GM18909 (cell line): ENCODE measurements at regions not wholly inside any gene's neighbourhood (a gene's known extent, or its start where the extent isn't known, plus 50 kb on each side); places are given as distances from the start of the nearest gene placed in this dataset.

ENCODE experiments used
- ATAC-seq: cut with Tn5 transposase; IDR thresholded peaks from one replicate; pipeline ENCODE4 v1.9.1; 2021; ENCODE audit warnings: mild to moderate bottlenecking; ENCODE audit not compliant: unreplicated experiment, poor library complexity

GRCh38 chr12:82176026-82176425 lies 182.2 kb downstream of the CCDC59 start:
- ATAC-seq, result no peak

GRCh38 chr12:82174936-82175335 lies 183.3 kb downstream of the CCDC59 start:
- ATAC-seq, result no peak

GRCh38 chr12:82174383-82174782 lies 183.8 kb downstream of the CCDC59 start:
- no peak for ATAC-seq

- no peak for ATAC-seq
These were observed 209.1 kb downstream of the CCDC59 start for GRCh38 chr12:82149045-82149444.

- no peak for ATAC-seq
These were observed 211.4 kb downstream of the CCDC59 start for GRCh38 chr12:82146740-82147139.

- no peak for ATAC-seq
These were observed 213.7 kb downstream of the CCDC59 start for GRCh38 chr12:82144505-82144904.

GRCh38 chr12:82132390-82132789 lies 225.8 kb downstream of the CCDC59 start:
- no peak for ATAC-seq

- no peak for ATAC-seq
These were observed 227.4 kb downstream of the CCDC59 start for GRCh38 chr12:82130762-82131161.

- ATAC-seq, result no peak
These were observed 233.3 kb downstream of the CCDC59 start for GRCh38 chr12:82124711-82125380.

GRCh38 chr12:82121545-82121944 lies 236.6 kb downstream of the CCDC59 start:
- no peak for ATAC-seq

- no peak for ATAC-seq
These were observed 237.3 kb downstream of the CCDC59 start for GRCh38 chr12:82120901-82121300.

GRCh38 chr12:82109243-82109642 lies 248.9 kb downstream of the CCDC59 start:
- ATAC-seq, result no peak

GRCh38 chr12:82108615-82109014 lies 249.6 kb downstream of the CCDC59 start:
- no peak for ATAC-seq

GRCh38 chr12:82099216-82099615 lies 259.0 kb downstream of the CCDC59 start:
- ATAC-seq, result no peak

GRCh38 chr12:82097877-82098276 lies 260.3 kb downstream of the CCDC59 start:
- ATAC-seq, result no peak

- no peak for ATAC-seq
These were observed 260.7 kb downstream of the CCDC59 start for GRCh38 chr12:82097438-82097837.

- ATAC-seq, result no peak
These were observed 268.0 kb downstream of the CCDC59 start for GRCh38 chr12:82090165-82090564.

GRCh38 chr12:82089369-82090121 lies 268.6 kb downstream of the CCDC59 start:
- ATAC-seq, result no peak

- no peak for ATAC-seq
These were observed 275.7 kb downstream of the CCDC59 start for GRCh38 chr12:82082501-82082900.

- no peak for ATAC-seq
These were observed 288.2 kb downstream of the CCDC59 start for GRCh38 chr12:82069931-82070514.

- no peak for ATAC-seq
These were observed 299.0 kb upstream of the PPFIA2 start for GRCh38 chr12:82058197-82058596.

GRCh38 chr12:82057770-82058169 lies 298.6 kb upstream of the PPFIA2 start:
- no peak for ATAC-seq
